K562 (cell line): ENCODE measurements at regions not wholly inside any gene's neighbourhood (a gene's known extent, or its start where the extent isn't known, plus 50 kb on each side); places are given as distances from the start of the nearest gene placed in this dataset.

Experiments
- BHLHE40 ChIP-seq: IDR thresholded peaks from 2 replicates; pipeline ENCODE4 v1.6.1; 2011; ENCODE audit warnings: low read length, improper control_type of control experiment
- KDM1A ChIP-seq, 2 experiments: fragments of 450-650 bp; IDR thresholded peaks; 2 replicates each; pipeline ENCODE4 v1.6.1; 2016; ENCODE audit warnings: mild to moderate bottlenecking in 2 of 2
- MAFF ChIP-seq: IDR thresholded peaks from 2 replicates; pipeline ENCODE4 v1.6.1; 2012; ENCODE audit warnings: low read length, improper control_type of control experiment
- PHB ChIP-seq: fragments of 250-450 bp; sonication (Bioruptor Pico); IDR thresholded peaks from 2 replicates; pipeline ENCODE4 v1.5.0; 2021
- POLR2AphosphoS2 ChIP-seq: IDR thresholded peaks from 2 replicates; pipeline ENCODE4 v1.6.1; 2012; ENCODE audit warnings: low read length, improper control_type of control experiment
- SIX5 ChIP-seq, 2 experiments: IDR thresholded peaks; 2 replicates each; pipeline ENCODE4 v1.6.1; 2011; ENCODE audit warnings: low read length in 2 of 2, borderline replicate concordance in 1 of 2, low read depth in 1 of 2, mild to moderate bottlenecking in 1 of 2, moderate library complexity in 1 of 2; ENCODE audit not compliant: insufficient read depth in 1 of 2
- TEAD1 ChIP-seq, 2 experiments: fragments of 450-650 bp in 1 of 2; sonication (generic) in 1 of 2; formaldehyde crosslinking; IDR thresholded peaks; 2 replicates each; pipeline versions ENCODE4 v1.4.0 to v1.8.0; 2020 to 2022; ENCODE audit warnings: mild to moderate bottlenecking in 2 of 2, missing genetic modification reagents in 1 of 2
- TFAM ChIP-seq: fragments of 250-450 bp; sonication (Bioruptor Pico); conservative IDR thresholded peaks from 2 replicates; pipeline ENCODE4 v1.5.0; 2021; ENCODE audit warnings: mild to moderate bottlenecking, moderate library complexity
- U2AF1 ChIP-seq: fragments of 200-400 bp; formaldehyde crosslinking; optimal IDR thresholded peaks from 2 replicates; pipeline ENCODE3; 2017; ENCODE audit warnings: mild to moderate bottlenecking, low read depth, low read length, moderate library complexity
- ZNF57 ChIP-seq: fragments of 450-650 bp; formaldehyde crosslinking; IDR thresholded peaks from 2 replicates; pipeline ENCODE4 v1.4.0; 2020; ENCODE audit warnings: mild to moderate bottlenecking, moderate library complexity
- TF ChIP-seq, protein P1 (sequence below), 3 experiments: IDR thresholded peaks in 2 of 3; conservative IDR thresholded peaks in 1 of 3; 2 replicates each; pipeline ENCODE4 v1.5.1; 2011 to 2012; ENCODE audit warnings: low read length in 3 of 3, mild to moderate bottlenecking in 3 of 3, control low read depth in 2 of 3, improper control_type of control experiment in 1 of 3, inconsistent platforms in 1 of 3, low read depth in 1 of 3, mixed read lengths in 1 of 3, moderate library complexity in 1 of 3; ENCODE audit not compliant: insufficient read depth in 2 of 3
- TF ChIP-seq, protein P2 (sequence below): sonication (generic); formaldehyde crosslinking; IDR thresholded peaks from 2 replicates; pipeline ENCODE4 v1.8.1; 2023; ENCODE audit warnings: mild to moderate bottlenecking, missing genetic modification reagents
- TF ChIP-seq, protein P3 (sequence below): fragments of 150-350 bp; conservative IDR thresholded peaks from 2 replicates; pipeline ENCODE4 v1.6.1; 2014; ENCODE audit warnings: low read length

DNA sequence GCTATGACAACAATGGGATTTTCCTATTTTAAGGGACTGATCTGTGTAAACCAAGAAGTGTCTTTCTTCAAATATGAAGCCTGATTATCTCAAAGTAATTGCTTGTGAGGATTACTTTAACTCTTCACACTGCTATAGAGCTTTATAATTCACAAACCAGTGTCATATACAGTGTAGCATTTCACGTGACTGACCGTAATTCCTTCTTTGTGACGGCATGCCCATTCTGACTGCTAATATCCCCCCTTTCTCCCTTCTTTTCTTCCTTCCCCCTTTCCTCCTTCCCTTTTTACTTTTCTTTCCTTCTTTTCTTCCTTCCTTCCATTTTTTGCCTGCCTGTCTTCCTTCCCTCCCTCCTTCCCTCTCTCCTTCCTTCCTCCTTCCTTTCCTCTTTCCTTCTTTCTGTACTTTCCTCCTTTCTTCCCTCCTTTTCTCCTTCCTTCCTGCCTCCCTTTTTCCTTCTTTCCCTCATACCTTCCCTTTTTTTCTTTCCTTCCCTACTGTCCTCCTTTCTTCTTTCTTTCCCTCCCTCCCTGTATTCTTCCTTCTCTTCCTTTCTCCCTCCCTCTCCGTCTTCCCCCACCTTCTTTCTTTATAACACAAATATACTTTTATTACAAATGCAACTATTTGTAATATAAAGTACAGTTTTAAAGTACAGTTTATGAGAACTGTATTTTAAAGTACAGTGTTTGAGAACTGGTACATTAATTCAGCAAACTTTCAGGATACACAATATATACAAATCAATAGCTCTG is 75.0 kb upstream of the EXOC2 start:
- TF ChIP-seq, protein P1, sequence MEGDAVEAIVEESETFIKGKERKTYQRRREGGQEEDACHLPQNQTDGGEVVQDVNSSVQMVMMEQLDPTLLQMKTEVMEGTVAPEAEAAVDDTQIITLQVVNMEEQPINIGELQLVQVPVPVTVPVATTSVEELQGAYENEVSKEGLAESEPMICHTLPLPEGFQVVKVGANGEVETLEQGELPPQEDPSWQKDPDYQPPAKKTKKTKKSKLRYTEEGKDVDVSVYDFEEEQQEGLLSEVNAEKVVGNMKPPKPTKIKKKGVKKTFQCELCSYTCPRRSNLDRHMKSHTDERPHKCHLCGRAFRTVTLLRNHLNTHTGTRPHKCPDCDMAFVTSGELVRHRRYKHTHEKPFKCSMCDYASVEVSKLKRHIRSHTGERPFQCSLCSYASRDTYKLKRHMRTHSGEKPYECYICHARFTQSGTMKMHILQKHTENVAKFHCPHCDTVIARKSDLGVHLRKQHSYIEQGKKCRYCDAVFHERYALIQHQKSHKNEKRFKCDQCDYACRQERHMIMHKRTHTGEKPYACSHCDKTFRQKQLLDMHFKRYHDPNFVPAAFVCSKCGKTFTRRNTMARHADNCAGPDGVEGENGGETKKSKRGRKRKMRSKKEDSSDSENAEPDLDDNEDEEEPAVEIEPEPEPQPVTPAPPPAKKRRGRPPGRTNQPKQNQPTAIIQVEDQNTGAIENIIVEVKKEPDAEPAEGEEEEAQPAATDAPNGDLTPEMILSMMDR (IDR thresholded peaks at IDR 0.05 in 2 of 3, conservative IDR thresholded peaks at IDR 0.05 in 1 of 3; ENCODE audit: insufficient read depth in 2 of 3, low read depth in 1 of 3, low read length in 3 of 3) = no peak
- TF ChIP-seq KDM1A (IDR thresholded peaks at IDR 0.05) (no peak), SIX5 (IDR thresholded peaks at IDR 0.05; ENCODE audit: borderline replicate concordance in 1 of 2, insufficient read depth in 1 of 2, low read depth in 1 of 2, low read length in 2 of 2) (no peak), PHB (CRISPR knock-in tag) (no peak), ZNF57 (no peak), BHLHE40 (no peak), TFAM (CRISPR knock-in tag) (no peak), MAFF (no peak), TEAD1 (CRISPR knock-in tag; IDR thresholded peaks at IDR 0.05) (no peak), U2AF1 (no peak), POLR2AphosphoS2 (no peak)
- TF ChIP-seq, protein P2, sequence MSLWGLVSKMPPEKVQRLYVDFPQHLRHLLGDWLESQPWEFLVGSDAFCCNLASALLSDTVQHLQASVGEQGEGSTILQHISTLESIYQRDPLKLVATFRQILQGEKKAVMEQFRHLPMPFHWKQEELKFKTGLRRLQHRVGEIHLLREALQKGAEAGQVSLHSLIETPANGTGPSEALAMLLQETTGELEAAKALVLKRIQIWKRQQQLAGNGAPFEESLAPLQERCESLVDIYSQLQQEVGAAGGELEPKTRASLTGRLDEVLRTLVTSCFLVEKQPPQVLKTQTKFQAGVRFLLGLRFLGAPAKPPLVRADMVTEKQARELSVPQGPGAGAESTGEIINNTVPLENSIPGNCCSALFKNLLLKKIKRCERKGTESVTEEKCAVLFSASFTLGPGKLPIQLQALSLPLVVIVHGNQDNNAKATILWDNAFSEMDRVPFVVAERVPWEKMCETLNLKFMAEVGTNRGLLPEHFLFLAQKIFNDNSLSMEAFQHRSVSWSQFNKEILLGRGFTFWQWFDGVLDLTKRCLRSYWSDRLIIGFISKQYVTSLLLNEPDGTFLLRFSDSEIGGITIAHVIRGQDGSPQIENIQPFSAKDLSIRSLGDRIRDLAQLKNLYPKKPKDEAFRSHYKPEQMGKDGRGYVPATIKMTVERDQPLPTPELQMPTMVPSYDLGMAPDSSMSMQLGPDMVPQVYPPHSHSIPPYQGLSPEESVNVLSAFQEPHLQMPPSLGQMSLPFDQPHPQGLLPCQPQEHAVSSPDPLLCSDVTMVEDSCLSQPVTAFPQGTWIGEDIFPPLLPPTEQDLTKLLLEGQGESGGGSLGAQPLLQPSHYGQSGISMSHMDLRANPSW = no peak
- TF ChIP-seq, protein P3, sequence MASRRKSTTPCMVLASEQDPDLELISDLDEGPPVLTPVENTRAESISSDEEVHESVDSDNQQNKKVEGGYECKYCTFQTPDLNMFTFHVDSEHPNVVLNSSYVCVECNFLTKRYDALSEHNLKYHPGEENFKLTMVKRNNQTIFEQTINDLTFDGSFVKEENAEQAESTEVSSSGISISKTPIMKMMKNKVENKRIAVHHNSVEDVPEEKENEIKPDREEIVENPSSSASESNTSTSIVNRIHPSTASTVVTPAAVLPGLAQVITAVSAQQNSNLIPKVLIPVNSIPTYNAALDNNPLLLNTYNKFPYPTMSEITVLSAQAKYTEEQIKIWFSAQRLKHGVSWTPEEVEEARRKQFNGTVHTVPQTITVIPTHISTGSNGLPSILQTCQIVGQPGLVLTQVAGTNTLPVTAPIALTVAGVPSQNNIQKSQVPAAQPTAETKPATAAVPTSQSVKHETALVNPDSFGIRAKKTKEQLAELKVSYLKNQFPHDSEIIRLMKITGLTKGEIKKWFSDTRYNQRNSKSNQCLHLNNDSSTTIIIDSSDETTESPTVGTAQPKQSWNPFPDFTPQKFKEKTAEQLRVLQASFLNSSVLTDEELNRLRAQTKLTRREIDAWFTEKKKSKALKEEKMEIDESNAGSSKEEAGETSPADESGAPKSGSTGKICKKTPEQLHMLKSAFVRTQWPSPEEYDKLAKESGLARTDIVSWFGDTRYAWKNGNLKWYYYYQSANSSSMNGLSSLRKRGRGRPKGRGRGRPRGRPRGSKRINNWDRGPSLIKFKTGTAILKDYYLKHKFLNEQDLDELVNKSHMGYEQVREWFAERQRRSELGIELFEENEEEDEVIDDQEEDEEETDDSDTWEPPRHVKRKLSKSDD = no peak
